HG03039 (cell line): ENCODE measurements at regions not wholly inside any gene's neighbourhood (a gene's known extent, or its start where the extent isn't known, plus 50 kb on each side); places are given as distances from the start of the nearest gene placed in this dataset.
"Not testable (repeated sequence)": the region's sequence is repeated elsewhere in the genome, so short reads cannot be mapped to it uniquely, and the experiment has no call there.

Experiments
- ATAC-seq: cut with Tn5 transposase; IDR thresholded peaks from one replicate; pipeline ENCODE4 v1.9.1; 2021; ENCODE audit warnings: mild to moderate bottlenecking, moderate library complexity; ENCODE audit not compliant: unreplicated experiment

DNA sequence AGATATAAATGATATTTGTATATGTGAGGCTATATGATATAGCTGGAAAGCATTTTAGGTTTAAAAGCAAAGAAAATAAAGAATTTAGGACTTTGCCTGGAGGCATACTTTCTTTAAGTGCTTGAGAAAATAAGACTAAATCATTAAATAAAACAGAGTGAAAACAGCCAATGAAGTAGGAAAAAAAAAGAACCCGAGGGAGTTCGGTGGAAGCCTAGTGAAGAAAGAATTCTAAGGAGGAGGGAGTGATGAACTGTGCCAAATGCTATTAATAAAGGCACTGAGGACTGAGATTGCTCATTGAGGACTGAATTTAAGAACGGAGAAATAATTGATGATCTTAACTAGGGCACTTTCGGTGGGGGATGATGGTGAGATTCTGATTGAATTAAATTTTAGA is 573.5 kb downstream of the DSC3 start:
- no peak for ATAC-seq

DNA sequence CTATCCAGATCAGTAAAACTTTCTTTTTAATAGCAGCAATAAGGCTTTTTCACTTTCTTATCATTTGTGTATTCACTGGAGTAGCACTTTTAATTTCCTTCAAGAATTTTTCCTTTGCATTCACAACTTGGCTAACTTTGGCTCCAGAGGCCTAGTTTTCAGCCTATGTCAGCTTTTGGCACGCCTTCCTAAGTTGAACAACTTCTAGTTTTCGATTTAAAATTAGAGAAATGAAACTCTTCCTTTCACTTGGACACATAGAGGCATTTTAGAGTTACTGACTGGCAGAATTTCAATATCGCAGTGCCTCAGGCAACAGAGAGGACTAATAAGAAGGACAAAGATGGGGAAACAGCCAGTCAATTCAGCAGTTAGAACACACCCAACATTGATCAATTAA is 577.4 kb downstream of the DSC3 start:
- no peak for ATAC-seq

DNA sequence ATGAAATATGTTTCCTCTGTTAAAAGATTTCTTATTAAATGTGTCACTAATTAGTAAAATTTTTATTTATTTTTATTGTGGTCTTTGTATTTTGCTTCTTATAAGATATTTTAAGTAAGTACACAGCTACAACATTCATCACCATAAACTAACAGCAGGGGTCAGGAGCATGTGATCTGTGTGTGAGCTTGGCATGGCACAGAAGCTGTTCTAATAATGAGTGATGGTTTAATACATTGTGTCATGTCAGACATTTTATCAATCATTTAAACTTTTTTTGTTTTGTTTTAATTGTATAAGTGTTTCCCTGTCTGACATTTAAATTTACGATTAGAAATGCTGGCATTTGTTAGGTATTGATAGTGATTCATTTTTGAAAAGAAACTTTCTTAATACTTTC is 585.4 kb downstream of the DSC3 start:
- no peak for ATAC-seq

- no peak for ATAC-seq
Measured at GRCh38 chr18:30455741-30456140, 586.8 kb downstream of the DSC3 start.

DNA sequence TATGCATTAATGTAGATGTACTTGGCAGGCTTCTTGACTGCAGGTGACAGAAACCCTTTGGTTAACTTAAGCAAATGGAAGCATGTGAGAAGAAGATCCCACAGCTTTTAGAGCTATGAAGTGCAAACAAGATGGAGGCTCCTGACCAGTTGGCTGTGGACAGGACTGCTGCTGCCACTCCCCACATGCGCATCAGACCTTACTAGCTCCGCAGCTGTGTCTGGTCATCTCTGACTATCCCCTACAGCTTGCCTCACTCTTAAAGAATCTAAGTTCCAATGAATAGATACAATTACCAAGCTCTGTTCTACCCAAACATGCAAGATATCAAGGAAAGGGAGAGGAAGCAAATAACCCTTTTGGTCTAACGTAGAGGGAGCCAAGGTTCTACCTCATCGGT is 587.6 kb downstream of the DSC3 start:
- no peak for ATAC-seq

DNA sequence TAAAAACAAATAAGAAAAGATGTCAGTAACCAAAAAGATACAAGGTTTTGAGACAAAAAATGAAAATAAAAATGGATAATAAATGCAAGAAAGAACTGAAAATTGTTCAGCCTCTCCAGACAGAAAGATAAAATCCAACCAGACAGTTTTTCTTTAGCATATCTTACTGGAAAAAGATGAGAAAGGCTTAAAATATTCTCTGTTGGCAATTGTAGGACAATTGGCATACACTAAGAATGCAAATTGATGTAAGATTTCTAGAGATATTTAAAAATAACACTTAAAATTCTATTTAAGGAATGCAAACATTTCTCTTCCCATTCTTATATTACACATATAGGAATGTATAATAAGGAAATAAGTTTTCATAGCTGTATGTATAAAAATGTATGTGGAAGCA is 590.6 kb downstream of the DSC3 start:
- no peak for ATAC-seq

- no peak for ATAC-seq
Measured at GRCh38 chr18:30450927-30451326, 591.6 kb downstream of the DSC3 start.

DNA sequence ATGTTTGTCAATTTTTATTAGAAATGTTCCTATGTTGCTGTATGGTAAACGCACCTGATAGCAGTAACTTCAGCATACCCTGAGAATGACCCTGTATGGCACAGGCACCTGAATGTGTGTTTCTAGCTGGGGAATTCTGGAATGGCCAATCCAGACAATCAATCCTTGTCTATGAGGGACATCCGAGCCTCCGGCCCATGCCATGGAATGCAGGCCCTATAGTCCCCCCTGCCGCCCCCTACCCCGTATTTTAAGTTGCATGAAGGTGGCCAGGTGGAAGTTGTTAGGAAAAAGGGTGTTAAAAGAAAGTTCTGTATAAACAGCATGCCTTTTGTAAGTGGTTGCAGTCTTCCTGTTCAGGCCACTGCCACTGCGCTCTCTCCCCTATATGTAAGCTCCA is 595.9 kb downstream of the DSC3 start:
- no peak for ATAC-seq

DNA sequence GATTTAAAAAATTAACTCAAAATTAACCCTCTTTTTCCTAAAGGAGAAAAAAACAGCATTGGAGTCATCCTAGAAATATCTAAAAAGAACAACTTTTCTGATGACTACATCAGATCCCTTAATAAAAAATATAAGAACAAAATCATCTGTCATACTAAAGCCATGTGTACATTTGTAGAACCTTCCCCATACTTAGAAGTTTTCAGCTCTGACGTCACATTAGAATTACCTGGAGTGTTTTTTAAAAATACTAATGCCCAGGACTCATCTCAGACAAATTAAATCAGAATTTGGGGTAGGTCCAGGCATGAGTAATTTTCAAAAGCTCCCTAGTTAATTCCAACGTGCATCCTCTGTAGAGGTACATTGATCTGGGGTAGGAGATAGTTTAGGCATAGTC is 598.0 kb downstream of the DSC3 start:
- ATAC-seq = no peak

DNA sequence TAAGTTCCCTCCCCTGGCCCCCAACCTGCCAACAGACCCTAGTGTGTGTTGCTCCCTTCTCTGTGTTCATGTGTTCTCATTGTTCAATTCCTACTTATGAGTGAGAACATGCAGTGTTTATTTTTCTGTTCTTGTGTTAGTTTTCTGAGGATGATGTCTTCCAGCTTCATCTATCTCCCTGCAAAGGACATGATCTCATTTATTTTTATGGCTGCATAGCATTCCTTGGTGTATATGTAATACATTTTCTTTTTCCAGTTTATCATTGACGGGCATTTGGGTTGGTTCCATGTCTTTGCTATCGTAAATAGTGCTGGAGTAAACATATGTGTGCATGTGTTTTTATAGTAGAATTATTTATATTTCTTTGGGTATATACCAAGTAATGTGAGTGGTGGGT is 602.2 kb downstream of the DSC3 start:
- ATAC-seq = no peak

DNA sequence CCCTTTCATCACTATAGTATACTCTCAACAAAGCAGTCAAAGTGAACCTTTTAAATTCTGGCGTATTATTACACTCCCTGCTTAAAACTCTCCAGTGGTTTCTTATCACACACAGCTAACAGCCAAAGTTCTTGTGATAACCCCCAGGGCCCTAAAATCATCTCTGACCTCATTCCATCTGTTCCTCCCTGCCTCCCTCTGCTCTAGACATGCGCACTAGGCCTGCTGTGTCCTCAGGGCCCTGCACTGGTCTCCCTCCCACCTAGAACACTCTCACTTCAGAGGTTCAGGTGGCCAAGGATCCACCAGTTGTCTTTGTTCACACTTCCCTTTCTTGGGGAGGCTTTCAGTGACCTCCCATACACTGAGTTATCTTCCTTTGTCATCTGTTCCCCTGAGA is 603.4 kb downstream of the DSC3 start:
- ATAC-seq = no peak

DNA sequence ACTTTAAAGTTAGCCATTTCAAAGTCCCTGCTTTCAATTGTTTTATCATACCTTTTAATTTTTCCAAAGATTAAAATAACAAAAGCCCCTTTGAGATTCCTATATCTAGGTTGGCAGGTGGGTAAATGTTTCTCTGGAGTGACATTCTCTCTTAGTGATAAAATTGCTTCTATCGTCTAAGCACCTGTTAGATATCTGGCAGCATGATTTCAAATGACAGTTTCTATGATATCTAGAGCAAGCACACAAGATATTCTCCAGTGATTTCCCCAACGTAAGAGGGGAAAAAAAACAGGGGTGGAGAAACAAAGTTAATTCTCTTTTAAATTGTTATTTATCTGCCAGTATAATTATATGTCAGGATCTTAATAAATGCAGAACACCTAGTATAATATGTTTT is 610.2 kb downstream of the DSC3 start:
- no peak for ATAC-seq

GRCh38 chr18:30419399-30419798 is 623.1 kb downstream of the DSC3 start:
- ATAC-seq = not testable (repeated sequence)

- ATAC-seq = no peak
Measured at GRCh38 chr18:30415903-30416302, 626.6 kb downstream of the DSC3 start.

DNA sequence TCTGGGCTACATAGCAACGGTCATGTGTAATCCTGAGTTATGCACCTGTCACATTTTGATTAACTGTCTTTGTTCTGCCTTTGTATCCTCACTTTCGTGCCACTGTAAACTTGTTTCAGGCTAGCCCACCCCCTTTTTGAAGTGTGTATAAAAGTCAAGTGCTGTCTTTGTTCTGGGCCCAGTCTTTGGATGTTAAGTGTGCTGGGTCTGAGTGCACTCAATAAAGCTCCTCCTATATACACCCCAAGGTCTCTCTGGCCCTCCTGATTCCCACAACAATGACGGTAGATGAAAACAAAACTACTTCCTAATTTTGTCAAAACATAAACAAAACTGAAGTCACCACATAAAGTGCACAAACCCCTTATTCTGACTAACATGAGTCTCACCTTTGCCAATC is 633.4 kb downstream of the DSC3 start:
- ATAC-seq = no peak

- no peak for ATAC-seq
Measured at GRCh38 chr18:30406728-30407127, 635.8 kb downstream of the DSC3 start.

DNA sequence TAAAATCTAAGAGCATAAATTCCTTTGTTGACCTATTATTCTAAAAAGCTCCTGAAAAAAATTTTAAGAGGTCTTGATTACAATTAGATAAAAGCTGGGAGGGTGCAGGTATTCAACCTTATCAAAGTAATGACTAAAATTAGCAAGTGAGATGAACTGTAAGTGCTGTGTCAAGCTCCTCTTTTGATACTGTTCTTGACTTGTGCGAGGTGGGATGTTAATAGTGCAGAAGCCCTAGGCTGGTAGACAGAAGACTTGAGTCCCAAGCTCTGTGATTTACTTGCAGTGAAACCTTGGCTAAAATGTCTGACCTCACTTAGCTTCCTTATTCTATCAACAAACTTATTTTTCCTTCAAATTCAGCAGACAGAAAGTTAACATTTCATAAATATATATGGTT is 637.5 kb downstream of the DSC3 start:
- no peak for ATAC-seq

DNA sequence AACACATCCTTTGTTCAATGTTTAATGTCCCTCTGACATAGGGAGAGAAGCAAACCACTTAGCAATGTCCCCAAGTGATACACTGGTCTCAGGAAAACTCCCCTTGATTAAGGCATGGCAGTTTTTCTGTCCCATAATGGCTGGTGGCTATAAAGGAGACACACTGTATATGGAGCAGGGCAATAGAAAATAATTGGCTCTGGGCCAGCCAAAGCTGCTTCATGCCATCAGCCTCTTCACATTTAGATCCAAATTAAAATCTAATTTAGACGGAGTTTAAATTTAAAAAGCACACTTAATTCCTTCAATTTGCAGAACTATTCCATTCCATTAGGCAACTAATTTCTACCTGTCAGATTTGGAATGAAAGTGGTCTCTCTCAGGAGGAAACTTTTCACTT is 638.1 kb downstream of the DSC3 start:
- no peak for ATAC-seq

- no peak for ATAC-seq
Measured at GRCh38 chr18:30403278-30403677, 639.3 kb downstream of the DSC3 start.

DNA sequence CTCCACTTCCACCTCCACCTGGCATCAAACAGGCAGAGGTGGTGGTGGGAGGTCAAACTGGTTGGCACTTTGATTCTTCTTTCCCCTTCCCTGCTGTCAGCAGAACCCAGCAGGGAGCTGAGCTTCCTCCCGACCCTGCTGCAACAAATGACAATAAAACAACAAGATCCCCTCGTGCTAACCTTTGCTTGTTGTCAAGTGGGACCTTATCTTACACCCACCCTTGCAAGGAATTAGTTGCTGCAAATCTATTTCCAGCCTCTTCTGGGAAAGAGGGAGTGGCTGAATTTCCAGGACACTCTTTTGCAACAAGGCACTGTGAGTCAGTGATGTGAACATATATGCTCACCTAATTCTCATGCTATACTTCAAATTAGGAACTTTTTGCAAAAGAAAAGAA is 655.1 kb downstream of the DSC3 start:
- no peak for ATAC-seq

- no peak for ATAC-seq
Measured at GRCh38 chr18:30386624-30387023, 655.9 kb downstream of the DSC3 start.

DNA sequence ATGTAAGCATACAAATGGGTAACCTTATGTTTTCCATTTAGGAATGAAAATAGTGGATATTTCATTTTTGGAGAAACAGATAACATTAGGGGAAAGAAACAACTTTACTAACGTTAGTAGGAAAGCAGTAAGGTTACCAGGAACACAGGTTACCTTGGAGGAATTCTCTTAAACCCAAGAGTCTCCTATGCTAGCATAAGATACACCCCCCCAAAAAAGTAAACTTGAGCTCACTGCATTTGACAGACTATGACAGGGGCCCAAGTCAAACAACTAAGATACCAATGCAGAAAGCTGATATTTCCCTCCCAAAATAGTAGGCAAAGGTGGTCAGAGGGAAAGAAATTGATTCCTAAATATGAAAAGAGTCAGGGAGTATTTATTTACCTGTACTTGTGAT is 656.9 kb downstream of the DSC3 start:
- no peak for ATAC-seq

GRCh38 chr18:30381826-30382225 is 660.7 kb downstream of the DSC3 start:
- ATAC-seq = no peak

- no peak for ATAC-seq
Measured at GRCh38 chr18:30378097-30378496, 664.4 kb downstream of the DSC3 start.
